ENCODE measurements at regions not wholly inside any gene's neighbourhood (a gene's known extent, or its start where the extent isn't known, plus 50 kb on each side); places are given as distances from the start of the nearest gene placed in this dataset.

- no peak for TF ChIP-seq POLR2A (IDR thresholded peaks at IDR 0.05)
- TF ChIP-seq CTCF (IDR thresholded peaks at IDR 0.05): no peak
- TF ChIP-seq POLR2AphosphoS5 (IDR thresholded peaks at IDR 0.05): no peak
Measured at GRCh38 chr13:80894917-80895316, 554.0 kb upstream of the SPRY2 start.

All from gastroesophageal sphincter (tissue), 3 donors.